ENCODE measurements at regions not wholly inside any gene's neighbourhood (a gene's known extent, or its start where the extent isn't known, plus 50 kb on each side); places are given as distances from the start of the nearest gene placed in this dataset.

GRCh38 chr13:59562924-59563323 is 600.8 kb downstream of the DIAPH3 start (continued):
- TF ChIP-seq RAD21 (IDR thresholded peaks at IDR 0.05; ENCODE audit: low read length): no peak
- TF ChIP-seq YY1 (IDR thresholded peaks at IDR 0.05; ENCODE audit: low read depth): no peak

GRCh38 chr13:59566561-59566960 is 597.2 kb downstream of the DIAPH3 start:
- Histone ChIP-seq H3K27ac (ENCODE audit: low read depth in 2 of 2, low read length in 1 of 2) (no peak overlapping the region), H3K79me2 (ENCODE audit: insufficient read depth) (no peaks in the 10 kb centered on the region), H3F3A (replicated peaks; ENCODE audit: insufficient read depth) (no peaks in the 10 kb centered on the region), H3K9ac (no peak overlapping the region), H4K20me1 (ENCODE audit: insufficient read depth) (no peaks in the 10 kb centered on the region), H2AFZ (ENCODE audit: low read depth) (no peak overlapping the region), H3K27me3 (ENCODE audit: insufficient read depth) (no peaks in the 10 kb centered on the region), H3K9me3 (no peaks in the 10 kb centered on the region), H3K9me2 (no peaks in the 10 kb centered on the region), H3K4me2 (no peak overlapping the region), H3K4me3 (ENCODE audit: low read depth in 2 of 2, low read length in 1 of 2) (no peak overlapping the region), H3K36me3 (replicated peaks in 1 of 2; ENCODE audit: control insufficient read depth in 1 of 2, insufficient read depth in 2 of 2, low read length in 1 of 2) (no peaks in the 10 kb centered on the region), H3K4me1 (ENCODE audit: control insufficient read depth in 1 of 2, insufficient read depth in 2 of 2, low read depth in 1 of 2, low read length in 1 of 2) (peaks cover 0 to 6% of the 10 kb centered on the region in 2 experiments; a peak in 1 of 4 replicates)
- WGBS (ENCODE audit: low lambda C conversion rate): 92% methylated on average over 1 of the region's 1 CpG
- DNase-seq: no peak
- POLR2A ChIA-PET: no interaction called here
- TF ChIP-seq NRF1 (IDR thresholded peaks at IDR 0.05; ENCODE audit: low read depth, low read length) (no peak), NFIC (IDR thresholded peaks at IDR 0.05; ENCODE audit: borderline replicate concordance) (no peak), REST (IDR thresholded peaks at IDR 0.05; ENCODE audit: low read depth, low read length) (no peak), CTCF (IDR thresholded peaks at IDR 0.05) (no peak), TAF1 (IDR thresholded peaks at IDR 0.05; ENCODE audit: borderline replicate concordance, low read depth, low read length) (no peak)
- CTCF ChIA-PET: interaction anchor here (0.9 kb wide), 1 partner anchor 112 kb away, joined by 3 read pairs; no protein-coding TSS in a partner anchor

GRCh38 chr13:59568306-59568705 is 595.4 kb downstream of the DIAPH3 start:
- peaks cover 0 to 6% of the 10 kb centered on the region in 2 experiments; a peak in 1 of 4 replicates for H3K4me1 ChIP-seq (ENCODE audit: control insufficient read depth in 1 of 2, insufficient read depth in 2 of 2, low read depth in 1 of 2, low read length in 1 of 2)

More at GRCh38 chr13:59568306-59568705, 595.4 kb downstream of the DIAPH3 start:
- ChIA-PET CTCF (no interaction called here), POLR2A (no interaction called here)
- H3K79me2 ChIP-seq (ENCODE audit: insufficient read depth): no peaks in the 10 kb centered on the region
- no peak overlapping the region for H3K4me2 ChIP-seq
- H3K9ac ChIP-seq: no peak overlapping the region
- H3K27me3 ChIP-seq (ENCODE audit: insufficient read depth): no peaks in the 10 kb centered on the region
- no peak for DNase-seq
- no peak overlapping the region for H2AFZ ChIP-seq (ENCODE audit: low read depth)
- no peaks in the 10 kb centered on the region for H4K20me1 ChIP-seq (ENCODE audit: insufficient read depth)
- no peaks in the 10 kb centered on the region for H3K36me3 ChIP-seq (replicated peaks in 1 of 2; ENCODE audit: control insufficient read depth in 1 of 2, insufficient read depth in 2 of 2, low read length in 1 of 2)
- H3K27ac ChIP-seq (ENCODE audit: low read depth in 2 of 2, low read length in 1 of 2): no peak overlapping the region
- TF ChIP-seq FOSL2 (IDR thresholded peaks at IDR 0.05; ENCODE audit: borderline replicate concordance, low read depth): no peak
- no peak for TF ChIP-seq RXRA (IDR thresholded peaks at IDR 0.05; ENCODE audit: borderline replicate concordance, low read depth)
- TF ChIP-seq USF2 (IDR thresholded peaks at IDR 0.05; ENCODE audit: borderline replicate concordance, low read depth, low read length): no peak
- no peak for TF ChIP-seq GABPA (IDR thresholded peaks at IDR 0.05; ENCODE audit: low read depth)
- no peak for TF ChIP-seq MXI1 (IDR thresholded peaks at IDR 0.05; ENCODE audit: low read depth, low read length)
- TF ChIP-seq ELF1 (IDR thresholded peaks at IDR 0.05): no peak
- TF ChIP-seq MEF2A (IDR thresholded peaks at IDR 0.05; ENCODE audit: borderline replicate concordance, low read depth): no peak
- TF ChIP-seq TCF12 (IDR thresholded peaks at IDR 0.05): no peak
- no peak for TF ChIP-seq NFIC (IDR thresholded peaks at IDR 0.05; ENCODE audit: borderline replicate concordance)
- TF ChIP-seq SMC3 (IDR thresholded peaks at IDR 0.05; ENCODE audit: low read depth, low read length): no peak
- no peak for TF ChIP-seq MAX (IDR thresholded peaks at IDR 0.05; ENCODE audit: low read depth)
- TF ChIP-seq CHD2 (IDR thresholded peaks at IDR 0.05; ENCODE audit: low read length, partially characterized antibody): no peak
- no peak for TF ChIP-seq PBX3 (IDR thresholded peaks at IDR 0.05)
- H3K9me2 ChIP-seq: no peaks in the 10 kb centered on the region
- WGBS (ENCODE audit: low lambda C conversion rate): 60% methylated on average over 4 of the region's 4 CpGs
- H3F3A ChIP-seq (replicated peaks; ENCODE audit: insufficient read depth): no peaks in the 10 kb centered on the region
- H3K4me3 ChIP-seq (ENCODE audit: low read depth in 2 of 2, low read length in 1 of 2): no peak overlapping the region
- H3K9me3 ChIP-seq: no peaks in the 10 kb centered on the region
